B cell (primary cell): ENCODE measurements at regions not wholly inside any gene's neighbourhood (a gene's known extent, or its start where the extent isn't known, plus 50 kb on each side); places are given as distances from the start of the nearest gene placed in this dataset.
A peak's percentile ranks its signal among the peaks of the same experiment; 100 is the strongest.

Experiments used
- ATAC-seq: fragments of 200-7000 bp; cut with Tn5 transposase; one replicate; pipeline ENCODE4 v1.10.0; 2021; ENCODE audit warnings: low read depth, mild to moderate bottlenecking, moderate number of reproducible peaks, moderate library complexity
- CTCF ChIA-PET: fragments of 350-600 bp; sonication (Branson Sonifier 250); formaldehyde crosslinking; loops from one replicate; lab custom pipeline; 2021; ENCODE audit warnings: antibody characterized with exemption, inconsistent platforms; lab: Charles Lee
- POLR2A ChIA-PET: fragments of 350-600 bp; sonication (Branson Sonifier 250); formaldehyde crosslinking; loops from one replicate; lab custom pipeline; 2021; ENCODE audit warnings: antibody characterized with exemption; lab: Charles Lee
- DNase-seq: peaks from one replicate; pipeline ENCODE4 v3.0.0; 2013
- H2AFZ ChIP-seq: 2 replicates; pipeline ENCODE4 v1.6.1; 2012; ENCODE audit warnings: mild to moderate bottlenecking, low read depth, low read length; ENCODE audit not compliant: insufficient read depth, poor library complexity, severe bottlenecking
- H3K27ac ChIP-seq, 2 donors: 1 replicate in 1 of 2; 2 replicates in 1 of 2; pipeline ENCODE4 v1.5.1; 2012 to 2013; ENCODE audit warnings: low read length in 2 of 2, mild to moderate bottlenecking in 2 of 2, moderate library complexity in 1 of 2
- H3K27me3 ChIP-seq, 4 experiments: fragments of 200-600 bp in 1 of 4; sonication (generic) in 1 of 4; replicated peaks in 1 of 4; 1 replicate in 2 of 4; 2 replicates in 2 of 4; pipeline versions ENCODE4 v1.6.1 to v1.7.0; 2013 to 2016; ENCODE audit warnings: low read length in 3 of 4, mild to moderate bottlenecking in 2 of 4, mixed read lengths in 1 of 4, moderate library complexity in 1 of 4; ENCODE audit not compliant: insufficient read depth in 4 of 4, control insufficient read depth in 3 of 4; ENCODE audit errors: control extremely low read depth in 1 of 4
- H3K36me3 ChIP-seq, 2 experiments: replicated peaks in 1 of 2; 1 replicate in 1 of 2; 2 replicates in 1 of 2; pipeline versions ENCODE4 v1.6.1 to v1.7.1; 2013; ENCODE audit warnings: low read length in 1 of 2; ENCODE audit not compliant: insufficient read depth in 2 of 2, control insufficient read depth in 1 of 2; ENCODE audit errors: control extremely low read depth in 1 of 2, extremely low read depth in 1 of 2
- H3K4me1 ChIP-seq, 2 donors: fragments of 200-600 bp in 1 of 2; sonication (generic) in 1 of 2; 1 replicate in 1 of 2; 2 replicates in 1 of 2; pipeline versions ENCODE4 v1.5.1 to v1.6.1; 2013 to 2017; ENCODE audit warnings: low read length in 2 of 2; ENCODE audit not compliant: control insufficient read depth in 2 of 2, insufficient read depth in 2 of 2
- H3K4me2 ChIP-seq: replicated peaks from 2 replicates; pipeline ENCODE3; 2012; ENCODE audit warnings: mild to moderate bottlenecking, low read depth, low read length; ENCODE audit not compliant: poor library complexity, severe bottlenecking
- H3K4me3 ChIP-seq, 5 experiments: fragments of 200-600 bp in 1 of 5; sonication (generic) in 1 of 5; 1 replicate in 3 of 5; 2 replicates in 2 of 5; pipeline versions ENCODE4 v1.5.1 to v1.7.0; 2011 to 2016; ENCODE audit warnings: low read length in 4 of 5, mild to moderate bottlenecking in 4 of 5, low read depth in 2 of 5, control low read depth in 1 of 5, moderate library complexity in 1 of 5; ENCODE audit not compliant: insufficient read depth in 1 of 5; ENCODE audit errors: control extremely low read depth in 1 of 5, extremely low read depth in 1 of 5
- H3K79me2 ChIP-seq: fragments of 200-600 bp; sonication (generic); one replicate; pipeline ENCODE4 v1.6.0; 2016; ENCODE audit warnings: low read length; ENCODE audit not compliant: control insufficient read depth, insufficient read depth
- H3K9ac ChIP-seq: fragments of 200-600 bp; sonication (generic); 2 replicates; pipeline ENCODE4 v1.6.1; 2017; ENCODE audit warnings: mild to moderate bottlenecking, low read length, moderate library complexity
- H3K9me3 ChIP-seq, 3 donors: one replicate each; pipeline versions ENCODE4 v1.6.1 to v1.7.1; 2013; ENCODE audit warnings: low read length in 2 of 3; ENCODE audit not compliant: control insufficient read depth in 2 of 3, insufficient read depth in 1 of 3; ENCODE audit errors: control extremely low read depth in 1 of 3
- H4K20me1 ChIP-seq: 2 replicates; pipeline ENCODE4 v1.6.0; 2012; ENCODE audit warnings: mild to moderate bottlenecking, low read length; ENCODE audit not compliant: insufficient read depth, control insufficient read depth, poor library complexity, severe bottlenecking
- H3K27ac Mint-ChIP-seq: one replicate; pipeline ENCODE4 v1.8.0; 2021; ENCODE audit warnings: mixed read lengths
- H3K27me3 Mint-ChIP-seq: one replicate; pipeline ENCODE4 v1.8.0; 2021; ENCODE audit warnings: mixed read lengths
- H3K4me1 Mint-ChIP-seq: one replicate; pipeline ENCODE4 v1.8.0; 2021; ENCODE audit warnings: mixed read lengths
- H3K4me3 Mint-ChIP-seq: one replicate; pipeline ENCODE4 v1.8.0; 2021; ENCODE audit warnings: mixed read lengths
- H3K9me3 Mint-ChIP-seq: one replicate; pipeline ENCODE4 v1.8.0; 2022; ENCODE audit warnings: mixed read lengths; ENCODE audit not compliant: insufficient read depth
- CTCF ChIP-seq: fragments of 200-600 bp; IDR thresholded peaks from one replicate; pipeline ENCODE4 v1.8.0; 2022; ENCODE audit warnings: antibody characterized with exemption, mild to moderate bottlenecking
- EZH2 ChIP-seq: IDR thresholded peaks from 2 replicates; pipeline ENCODE4 v1.6.1; 2012; ENCODE audit warnings: borderline replicate concordance, low read depth, mild to moderate bottlenecking, moderate library complexity, low read length; ENCODE audit not compliant: insufficient read depth, poor library complexity, severe bottlenecking
- WGBS: methylation state at CpG from one replicate; pipeline ENCODE4 v1.1.5; 2013; ENCODE audit warnings: missing lambda C conversion rate; ENCODE audit not compliant: insufficient coverage; 5-methylcytosine and 5-hydroxymethylcytosine counted together
- intact Hi-C: fragments of 100-400 bp; cut with micrococcal nuclease; formaldehyde crosslinking; loops from one replicate; pipeline ENCODE4 v1.10.0; 2022

GRCh38 chr6:11366934-11367637 is 134.6 kb upstream of the NEDD9 start:
- H3K4me2 ChIP-seq = peak overlapping the region; percentile 47
- peak overlapping the region; percentile 18 for H3K9ac ChIP-seq
- no peaks in the 10 kb centered on the region for H3K27me3 Mint-ChIP-seq
- H3K4me3 Mint-ChIP-seq = peak overlapping the region; percentile 77
- H3K79me2 ChIP-seq = peaks cover 99% of the 10 kb centered on the region
- H3K9me3 Mint-ChIP-seq = no peaks in the 10 kb centered on the region
- no peak for TF ChIP-seq EZH2
- ATAC-seq (peak; percentile 12), DNase-seq (no peak)
- H3K36me3 ChIP-seq = peaks cover 29 to 40% of the 10 kb centered on the region in 2 experiments
- H3K4me3 ChIP-seq = no peak overlapping the region
- H3K27ac Mint-ChIP-seq = peak overlapping the region; percentile 83
- H2AFZ ChIP-seq = no peak overlapping the region
- H3K4me1 Mint-ChIP-seq = peaks cover 77% of the 10 kb centered on the region
- H3K9me3 ChIP-seq = no peaks in the 10 kb centered on the region
- WGBS = no CpG with 5 or more reads among the region's 4 CpGs
- POLR2A ChIA-PET = interaction anchor here (1.0 kb wide), 1 partner anchor 15 kb away, joined by 3 read pairs; no protein-coding TSS in a partner anchor
- H3K4me1 ChIP-seq = peaks cover 33 to 41% of the 10 kb centered on the region in 2 donors
- intact Hi-C loops = loop anchor here (1.0 kb wide), 1 partner anchor 7 kb away; no protein-coding TSS in a partner anchor
- CTCF ChIA-PET = interaction anchor here (1.0 to 1.1 kb wide), 3 partner anchors 13 to 129 kb away, joined by 4 to 6 read pairs (median 5); no protein-coding TSS in a partner anchor
- peak overlapping the region; percentile 2 to 62 for H3K27ac ChIP-seq
- peaks cover 52% of the 10 kb centered on the region for H4K20me1 ChIP-seq
- H3K27me3 ChIP-seq = no peaks in the 10 kb centered on the region

- peaks cover 29 to 46% of the 10 kb centered on the region in 2 experiments for H3K36me3 ChIP-seq
- peak overlapping the region; percentile 4 for H2AFZ ChIP-seq
- H3K79me2 ChIP-seq = peaks cover 99% of the 10 kb centered on the region
- H3K27ac ChIP-seq = peak overlapping the region; percentile 2 to 62
- WGBS = 69% methylated on average over 5 of the region's 7 CpGs
- H3K9me3 ChIP-seq = no peaks in the 10 kb centered on the region
- Mint-ChIP-seq H3K4me1 (peaks cover 81% of the 10 kb centered on the region), H3K27me3 (no peaks in the 10 kb centered on the region), H3K9me3 (no peaks in the 10 kb centered on the region), H3K4me3 (peak overlapping the region; percentile 77), H3K27ac (peak overlapping the region; percentile 83)
- peak overlapping the region; percentile 47 for H3K4me2 ChIP-seq
- peaks cover 33 to 41% of the 10 kb centered on the region in 2 donors for H3K4me1 ChIP-seq
- H3K4me3 ChIP-seq = peak overlapping the region in 1 of 5 experiments; percentile 8
- peak; percentile 55 for DNase-seq
- peaks cover 55% of the 10 kb centered on the region for H4K20me1 ChIP-seq
- peak overlapping the region; percentile 18 for H3K9ac ChIP-seq
- TF ChIP-seq EZH2 = no peak
- peak; percentile 37 for TF ChIP-seq CTCF
- H3K27me3 ChIP-seq = no peaks in the 10 kb centered on the region
- intact Hi-C loops = loop anchor here (1.0 kb wide), 1 partner anchor 8 kb away; no protein-coding TSS in a partner anchor
- peak; percentile 72 for ATAC-seq
- POLR2A ChIA-PET = interaction anchor here (0.7 to 1.0 kb wide), 3 partner anchors 14 to 91 kb away, joined by 3 to 4 read pairs (median 3); no protein-coding TSS in a partner anchor
- CTCF ChIA-PET = interaction anchor here (1.0 to 1.1 kb wide), 4 partner anchors 14 to 134 kb away, joined by 3 to 6 read pairs (median 4); partner anchors contain the start of gene NEDD9
Measured at GRCh38 chr6:11366183-11366933, 133.9 kb upstream of the NEDD9 start.
